HL-60 (cell line): ENCODE measurements at regions not wholly inside any gene's neighbourhood (a gene's known extent, or its start where the extent isn't known, plus 50 kb on each side); places are given as distances from the start of the nearest gene placed in this dataset.

Experiments used
- CTCF ChIP-seq: IDR thresholded peaks from one replicate; pipeline ENCODE4 v1.5.1; 2011; ENCODE audit warnings: low read length, control low read depth, inconsistent platforms; ENCODE audit not compliant: insufficient read depth
- GABPA ChIP-seq: IDR thresholded peaks from 2 replicates; pipeline ENCODE4 v1.6.1; 2012; ENCODE audit warnings: low read depth
- POLR2AphosphoS5 ChIP-seq: IDR thresholded peaks from 2 replicates; pipeline ENCODE4 v1.6.1; 2012; ENCODE audit warnings: low read depth
- SPI1 ChIP-seq: IDR thresholded peaks from 2 replicates; pipeline ENCODE4 v1.6.1; 2012; ENCODE audit warnings: low read depth, mild to moderate bottlenecking, borderline replicate concordance
- TF ChIP-seq, protein P1 (sequence below): IDR thresholded peaks from 2 replicates; pipeline ENCODE4 v1.6.1; 2012; ENCODE audit warnings: low read depth; ENCODE audit not compliant: insufficient replicate concordance

- TF ChIP-seq CTCF, result no peak
- TF ChIP-seq POLR2AphosphoS5, result no peak
- no peak for TF ChIP-seq SPI1
- TF ChIP-seq, protein P1, sequence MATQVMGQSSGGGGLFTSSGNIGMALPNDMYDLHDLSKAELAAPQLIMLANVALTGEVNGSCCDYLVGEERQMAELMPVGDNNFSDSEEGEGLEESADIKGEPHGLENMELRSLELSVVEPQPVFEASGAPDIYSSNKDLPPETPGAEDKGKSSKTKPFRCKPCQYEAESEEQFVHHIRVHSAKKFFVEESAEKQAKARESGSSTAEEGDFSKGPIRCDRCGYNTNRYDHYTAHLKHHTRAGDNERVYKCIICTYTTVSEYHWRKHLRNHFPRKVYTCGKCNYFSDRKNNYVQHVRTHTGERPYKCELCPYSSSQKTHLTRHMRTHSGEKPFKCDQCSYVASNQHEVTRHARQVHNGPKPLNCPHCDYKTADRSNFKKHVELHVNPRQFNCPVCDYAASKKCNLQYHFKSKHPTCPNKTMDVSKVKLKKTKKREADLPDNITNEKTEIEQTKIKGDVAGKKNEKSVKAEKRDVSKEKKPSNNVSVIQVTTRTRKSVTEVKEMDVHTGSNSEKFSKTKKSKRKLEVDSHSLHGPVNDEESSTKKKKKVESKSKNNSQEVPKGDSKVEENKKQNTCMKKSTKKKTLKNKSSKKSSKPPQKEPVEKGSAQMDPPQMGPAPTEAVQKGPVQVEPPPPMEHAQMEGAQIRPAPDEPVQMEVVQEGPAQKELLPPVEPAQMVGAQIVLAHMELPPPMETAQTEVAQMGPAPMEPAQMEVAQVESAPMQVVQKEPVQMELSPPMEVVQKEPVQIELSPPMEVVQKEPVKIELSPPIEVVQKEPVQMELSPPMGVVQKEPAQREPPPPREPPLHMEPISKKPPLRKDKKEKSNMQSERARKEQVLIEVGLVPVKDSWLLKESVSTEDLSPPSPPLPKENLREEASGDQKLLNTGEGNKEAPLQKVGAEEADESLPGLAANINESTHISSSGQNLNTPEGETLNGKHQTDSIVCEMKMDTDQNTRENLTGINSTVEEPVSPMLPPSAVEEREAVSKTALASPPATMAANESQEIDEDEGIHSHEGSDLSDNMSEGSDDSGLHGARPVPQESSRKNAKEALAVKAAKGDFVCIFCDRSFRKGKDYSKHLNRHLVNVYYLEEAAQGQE, result no peak
- TF ChIP-seq GABPA, result no peak
Measured at GRCh38 chr9:91492237-91492636, 68.6 kb upstream of the NFIL3 start.
